Osteoblast (primary cell): ENCODE measurements at regions not wholly inside any gene's neighbourhood (a gene's known extent, or its start where the extent isn't known, plus 50 kb on each side); places are given as distances from the start of the nearest gene placed in this dataset.

Experiments
- DNase-seq: peaks from one replicate; pipeline ENCODE4 v3.0.0; 2011; ENCODE audit warnings: low spot score, mixed read lengths; ENCODE audit not compliant: insufficient read length; ENCODE audit errors: missing footprints
- H2AFZ ChIP-seq: 2 replicates; pipeline ENCODE4 v1.6.0; 2011; ENCODE audit warnings: mild to moderate bottlenecking, low read length
- H3K27ac ChIP-seq: 2 replicates; pipeline ENCODE4 v1.5.1; 2011; ENCODE audit warnings: mild to moderate bottlenecking, low read depth, low read length, moderate library complexity
- H3K27me3 ChIP-seq: 2 replicates; pipeline ENCODE4 v1.6.0; 2012; ENCODE audit warnings: mild to moderate bottlenecking, control low read depth, inconsistent platforms, low read length, moderate library complexity; ENCODE audit not compliant: insufficient read depth
- H3K36me3 ChIP-seq: 2 replicates; pipeline ENCODE4 v1.5.1; 2011; ENCODE audit warnings: mild to moderate bottlenecking, low read length, control low read depth, moderate library complexity; ENCODE audit not compliant: insufficient read depth
- H3K4me1 ChIP-seq: 2 replicates; pipeline ENCODE4 v1.5.1; 2011; ENCODE audit warnings: mild to moderate bottlenecking, low read length, control low read depth, moderate library complexity; ENCODE audit not compliant: insufficient read depth
- H3K4me2 ChIP-seq: 2 replicates; pipeline ENCODE4 v1.6.0; 2011; ENCODE audit warnings: mild to moderate bottlenecking, low read length; ENCODE audit not compliant: insufficient read depth
- H3K4me3 ChIP-seq: fragments of 200-600 bp; sonication (generic); 3 replicates; pipeline ENCODE4 v1.5.1; 2012; ENCODE audit warnings: mild to moderate bottlenecking, low read length, inconsistent platforms; ENCODE audit not compliant: insufficient read depth
- H3K79me2 ChIP-seq: 2 replicates; pipeline ENCODE4 v1.6.0; 2012; ENCODE audit warnings: mild to moderate bottlenecking, low read length, control low read depth, inconsistent platforms; ENCODE audit not compliant: insufficient read depth
- H3K9me3 ChIP-seq: 2 replicates; pipeline ENCODE4 v1.5.1; 2011; ENCODE audit warnings: low read depth, low read length, control low read depth
- H4K20me1 ChIP-seq: 2 replicates; pipeline ENCODE4 v1.6.0; 2012; ENCODE audit warnings: mild to moderate bottlenecking, low read length, control low read depth; ENCODE audit not compliant: insufficient read depth
- TF ChIP-seq, protein P1 (sequence below): IDR thresholded peaks from 2 replicates; pipeline ENCODE4 v1.5.1; 2011; ENCODE audit warnings: mild to moderate bottlenecking, low read depth, low read length, moderate library complexity; ENCODE audit errors: extremely low read depth

- Histone ChIP-seq H3K79me2 (no peaks in the 10 kb centered on the region), H3K4me3 (no peak overlapping the region), H3K4me2 (no peak overlapping the region), H4K20me1 (no peaks in the 10 kb centered on the region), H3K27me3 (no peaks in the 10 kb centered on the region), H3K9me3 (no peaks in the 10 kb centered on the region), H2AFZ (no peak overlapping the region), H3K36me3 (no peaks in the 10 kb centered on the region), H3K4me1 (no peaks in the 10 kb centered on the region), H3K27ac (no peak overlapping the region)
- TF ChIP-seq, protein P1, sequence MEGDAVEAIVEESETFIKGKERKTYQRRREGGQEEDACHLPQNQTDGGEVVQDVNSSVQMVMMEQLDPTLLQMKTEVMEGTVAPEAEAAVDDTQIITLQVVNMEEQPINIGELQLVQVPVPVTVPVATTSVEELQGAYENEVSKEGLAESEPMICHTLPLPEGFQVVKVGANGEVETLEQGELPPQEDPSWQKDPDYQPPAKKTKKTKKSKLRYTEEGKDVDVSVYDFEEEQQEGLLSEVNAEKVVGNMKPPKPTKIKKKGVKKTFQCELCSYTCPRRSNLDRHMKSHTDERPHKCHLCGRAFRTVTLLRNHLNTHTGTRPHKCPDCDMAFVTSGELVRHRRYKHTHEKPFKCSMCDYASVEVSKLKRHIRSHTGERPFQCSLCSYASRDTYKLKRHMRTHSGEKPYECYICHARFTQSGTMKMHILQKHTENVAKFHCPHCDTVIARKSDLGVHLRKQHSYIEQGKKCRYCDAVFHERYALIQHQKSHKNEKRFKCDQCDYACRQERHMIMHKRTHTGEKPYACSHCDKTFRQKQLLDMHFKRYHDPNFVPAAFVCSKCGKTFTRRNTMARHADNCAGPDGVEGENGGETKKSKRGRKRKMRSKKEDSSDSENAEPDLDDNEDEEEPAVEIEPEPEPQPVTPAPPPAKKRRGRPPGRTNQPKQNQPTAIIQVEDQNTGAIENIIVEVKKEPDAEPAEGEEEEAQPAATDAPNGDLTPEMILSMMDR, result no peak
- no peak for DNase-seq
These were observed 183.5 kb upstream of the PARD3B start for GRCh38 chr2:204361738-204362137.

DNA sequence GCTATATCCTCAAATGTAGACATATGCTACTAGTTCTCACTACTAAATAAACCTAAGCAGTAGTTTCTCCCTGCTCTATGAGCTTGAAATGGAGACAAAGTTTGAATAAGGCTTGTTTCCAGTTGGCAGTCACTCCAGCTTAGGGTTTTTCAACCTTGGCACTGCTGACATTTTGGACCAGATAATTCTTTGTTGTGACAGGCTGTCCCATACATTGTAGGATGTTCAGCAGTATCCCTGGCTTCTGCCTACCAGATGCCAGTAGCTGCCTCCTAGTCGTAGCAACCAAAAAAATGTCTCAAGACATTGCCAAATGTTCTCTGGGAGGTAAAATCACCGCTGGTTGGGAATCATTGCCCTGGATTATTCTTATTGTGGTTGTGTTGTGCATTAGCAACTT, 182.7 kb upstream of the PARD3B start:
- H3K4me3 ChIP-seq, result no peak overlapping the region
- TF ChIP-seq, protein P1, result no peak
- no peak overlapping the region for H3K27ac ChIP-seq

DNA sequence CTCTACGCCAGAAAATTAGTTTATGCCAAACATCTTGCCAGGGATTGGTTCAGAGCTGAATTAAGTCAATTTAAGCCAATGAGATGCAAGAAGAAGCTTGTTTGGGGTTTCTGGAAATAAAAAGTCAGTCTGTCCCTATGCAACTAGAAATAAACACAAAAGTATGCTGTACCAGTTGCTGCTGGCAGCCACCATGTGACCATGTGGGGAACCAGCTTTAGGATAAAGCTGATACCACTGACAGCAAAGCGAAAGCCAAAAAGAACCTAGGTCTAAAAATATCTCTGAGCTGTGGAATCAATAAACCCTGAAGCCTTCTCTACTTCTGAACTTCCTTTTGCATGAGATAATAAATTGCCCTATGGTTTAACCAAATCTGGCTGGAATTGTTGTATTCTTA, 181.8 kb upstream of the PARD3B start:
- no peak for DNase-seq
- Histone ChIP-seq H2AFZ (no peak overlapping the region), H3K9me3 (no peaks in the 10 kb centered on the region), H4K20me1 (no peaks in the 10 kb centered on the region), H3K4me1 (no peaks in the 10 kb centered on the region), H3K27ac (no peak overlapping the region), H3K4me2 (no peak overlapping the region), H3K79me2 (no peaks in the 10 kb centered on the region), H3K4me3 (no peak overlapping the region), H3K27me3 (peaks cover 4% of the 10 kb centered on the region), H3K36me3 (no peaks in the 10 kb centered on the region)
- TF ChIP-seq, protein P1, result no peak

More for the DNA sequence above, 182.7 kb upstream of the PARD3B start:
- no peak for DNase-seq
- Histone ChIP-seq H3K79me2 (no peaks in the 10 kb centered on the region), H3K36me3 (no peaks in the 10 kb centered on the region), H2AFZ (no peak overlapping the region), H3K27me3 (no peaks in the 10 kb centered on the region), H3K4me1 (no peaks in the 10 kb centered on the region), H3K4me2 (no peak overlapping the region), H4K20me1 (no peaks in the 10 kb centered on the region), H3K9me3 (no peaks in the 10 kb centered on the region)

GRCh38 chr2:204364860-204365535, 180.3 kb upstream of the PARD3B start:
- Histone ChIP-seq H3K4me1 (no peaks in the 10 kb centered on the region), H3K4me2 (no peak overlapping the region), H2AFZ (no peak overlapping the region), H4K20me1 (no peaks in the 10 kb centered on the region), H3K4me3 (no peak overlapping the region), H3K9me3 (no peaks in the 10 kb centered on the region), H3K36me3 (no peaks in the 10 kb centered on the region), H3K27ac (no peak overlapping the region), H3K27me3 (peaks cover 4% of the 10 kb centered on the region), H3K79me2 (no peaks in the 10 kb centered on the region)
- TF ChIP-seq, protein P1, result no peak
- peak; percentile 78 for DNase-seq
